Kidney (tissue), 13 donors: ENCODE measurements at regions not wholly inside any gene's neighbourhood (a gene's known extent, or its start where the extent isn't known, plus 50 kb on each side); places are given as distances from the start of the nearest gene placed in this dataset.

Source experiments
- DNase-seq, 5 donors: peaks; one replicate each; pipeline ENCODE4 v3.0.0-alpha.2; 2013 to 2020
- FAIRE-seq: peaks from 2 replicates; lab custom pipeline; 2012; peaks lifted over from hg19 to GRCh38; lab: Jason Lieb, UNC
- H3K27ac ChIP-seq, 2 donors: one replicate each; pipeline ENCODE4 v1.7.0; 2013; ENCODE audit warnings: low read depth in 2 of 2, low read length in 2 of 2, inconsistent platforms in 1 of 2
- H3K27me3 ChIP-seq: one replicate; pipeline ENCODE4 v1.7.1; 2013; ENCODE audit warnings: low read length, inconsistent platforms; ENCODE audit not compliant: control insufficient read depth, insufficient read depth
- H3K36me3 ChIP-seq, 3 donors: one replicate each; pipeline versions ENCODE4 v1.7.0 to v1.7.1; 2013; ENCODE audit warnings: low read length in 3 of 3, control low read depth in 1 of 3, inconsistent platforms in 1 of 3; ENCODE audit not compliant: insufficient read depth in 3 of 3, control insufficient read depth in 2 of 3
- H3K4me1 ChIP-seq, 3 donors: one replicate each; pipeline versions ENCODE4 v1.7.0 to v1.7.1; 2013; ENCODE audit warnings: low read length in 3 of 3, inconsistent platforms in 1 of 3, low read depth in 1 of 3; ENCODE audit not compliant: control insufficient read depth in 2 of 3, insufficient read depth in 2 of 3
- H3K4me3 ChIP-seq, 3 donors: one replicate each; pipeline versions ENCODE4 v1.7.0 to v1.8.1; 2013; ENCODE audit warnings: low read length in 3 of 3, control low read depth in 1 of 3, inconsistent platforms in 1 of 3
- H3K9ac ChIP-seq, 3 donors: one replicate each; pipeline versions ENCODE4 v1.7.0 to v1.7.1; 2013; ENCODE audit warnings: low read length in 3 of 3, control low read depth in 1 of 3, inconsistent platforms in 1 of 3
- H3K9me3 ChIP-seq, 3 donors: one replicate each; pipeline versions ENCODE4 v1.7.0 to v1.7.1; 2013; ENCODE audit warnings: low read length in 3 of 3, control low read depth in 1 of 3, inconsistent platforms in 1 of 3; ENCODE audit not compliant: control insufficient read depth in 2 of 3, insufficient read depth in 1 of 3
- CTCF ChIP-seq: IDR thresholded peaks from 3 replicates; pipeline ENCODE4 v1.5.1; 2012; ENCODE audit warnings: mild to moderate bottlenecking, moderate library complexity, borderline replicate concordance; ENCODE audit not compliant: insufficient read depth; ENCODE audit errors: extremely low read depth
- intact Hi-C: fragments of 100-400 bp; cut with DNase I; formaldehyde crosslinking; loops from one replicate; pipeline ENCODE4 v1.11.1; 2022
- donor health status: control.
- donor health status: control.
- donor health status: control.
- donor health status: control.
- donor health status: control.
- donor health status: DM: yes; HTN: yes; CAD: no.
- donor health status: Normal renal cell carcinoma (clear cell type).

DNA sequence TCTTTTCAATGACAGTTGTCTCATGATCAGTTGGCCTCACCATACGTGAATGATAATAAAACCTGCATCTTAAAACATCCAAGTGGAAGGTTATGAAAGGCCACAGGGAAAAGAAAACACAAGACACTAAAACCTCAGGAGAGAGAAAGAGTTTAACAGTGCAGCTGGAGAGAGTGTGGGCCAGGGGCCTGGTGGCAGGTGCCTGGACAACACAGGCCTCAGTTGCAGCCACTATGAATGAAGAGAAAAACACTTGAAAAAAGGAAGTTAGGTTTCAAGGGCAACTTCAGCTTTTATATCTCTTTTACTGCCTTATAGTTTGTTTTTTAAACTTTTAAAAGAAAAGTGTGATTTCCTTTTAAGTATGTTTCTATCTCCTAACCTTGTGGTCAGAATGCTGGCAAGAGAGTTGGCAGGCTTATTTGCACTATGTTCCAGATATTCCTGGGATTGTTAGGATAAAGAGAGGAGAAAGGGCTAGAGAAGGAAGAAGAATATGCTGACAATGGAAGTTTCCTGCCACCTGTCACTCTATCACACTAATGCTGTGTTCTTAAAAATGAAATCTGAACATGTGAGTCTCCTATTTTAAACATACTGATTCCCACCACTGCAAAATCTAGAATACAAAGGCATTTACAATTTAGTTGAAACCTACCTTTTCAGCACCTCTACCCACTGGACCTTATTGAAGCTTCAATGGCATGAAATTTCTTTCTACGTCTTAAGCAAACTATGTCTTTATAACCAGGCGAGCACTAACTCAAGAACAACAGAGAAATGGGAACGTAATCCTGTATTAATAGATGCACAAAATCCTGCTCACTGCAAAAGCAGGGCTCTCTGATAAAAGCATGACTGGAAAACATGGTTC is 222.4 kb downstream of the CD83 start:
- H3K9ac ChIP-seq: no peak overlapping the region
- TF ChIP-seq CTCF: no peak
- H3K4me3 ChIP-seq: no peak overlapping the region
- DNase-seq (no peak), FAIRE-seq (no peak)
- no peaks in the 10 kb centered on the region for H3K9me3 ChIP-seq
- intact Hi-C loops: no loop called here
- no peaks in the 10 kb centered on the region for H3K27me3 ChIP-seq
- no peak overlapping the region for H3K27ac ChIP-seq
- peaks cover 0 to 3% (median 0%) of the 10 kb centered on the region in 3 donors for H3K4me1 ChIP-seq
- no peaks in the 10 kb centered on the region for H3K36me3 ChIP-seq

GRCh38 chr6:14344486-14344885 is 226.9 kb downstream of the CD83 start:
- no peak overlapping the region for H3K4me3 ChIP-seq
- H3K9me3 ChIP-seq: no peaks in the 10 kb centered on the region
- intact Hi-C loops: no loop called here
- no peak for TF ChIP-seq CTCF
- H3K9ac ChIP-seq: no peak overlapping the region
- DNase-seq: no peak
- no peaks in the 10 kb centered on the region for H3K27me3 ChIP-seq
- H3K27ac ChIP-seq: no peak overlapping the region
- no peak for FAIRE-seq
- H3K36me3 ChIP-seq: no peaks in the 10 kb centered on the region
- no peaks in the 10 kb centered on the region for H3K4me1 ChIP-seq

GRCh38 chr6:14348389-14348788 is 230.8 kb downstream of the CD83 start:
- Histone ChIP-seq H3K4me1 (no peaks in the 10 kb centered on the region), H3K36me3 (no peaks in the 10 kb centered on the region), H3K9ac (no peak overlapping the region), H3K27ac (no peak overlapping the region), H3K9me3 (no peaks in the 10 kb centered on the region), H3K27me3 (no peaks in the 10 kb centered on the region), H3K4me3 (no peak overlapping the region)
- DNase-seq: no peak
- intact Hi-C loops: no loop called here
- no peak for FAIRE-seq
- no peak for TF ChIP-seq CTCF
